ENCODE measurements at regions not wholly inside any gene's neighbourhood (a gene's known extent, or its start where the extent isn't known, plus 50 kb on each side); places are given as distances from the start of the nearest gene placed in this dataset.

DNA sequence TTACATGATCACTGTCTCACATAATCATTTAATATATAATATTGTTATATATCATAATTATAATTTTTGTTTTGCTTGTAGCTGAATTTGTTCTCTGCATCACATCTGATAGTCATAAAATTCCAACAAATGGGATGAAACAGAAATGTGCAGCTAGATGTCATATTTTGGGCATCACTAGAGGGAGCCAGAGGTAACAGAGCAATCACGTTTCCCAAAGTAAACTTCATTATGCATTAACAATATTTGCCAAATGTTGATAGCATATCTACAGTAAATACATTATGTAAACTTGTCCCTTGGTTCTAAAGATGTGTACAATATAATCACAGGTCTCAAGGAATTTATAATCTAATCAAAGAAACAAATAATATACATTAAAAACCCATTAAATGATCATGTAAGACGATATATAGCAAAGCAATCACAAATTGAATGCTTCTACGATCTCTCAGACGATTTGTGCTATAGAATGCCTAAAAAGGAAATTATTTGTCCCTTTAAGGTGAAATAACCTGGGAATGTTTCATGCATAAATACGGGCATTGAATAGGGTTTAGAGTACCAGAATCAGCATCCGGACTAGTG lies 234.2 kb upstream of the MCTP2 start:
- H3K4me3 Mint-ChIP-seq (ENCODE audit: unreplicated experiment), result no peak overlapping the region
- H3K27me3 Mint-ChIP-seq (ENCODE audit: low read depth, unreplicated experiment), result no peaks in the 10 kb centered on the region
- peaks cover 6% of the 10 kb centered on the region for H3K4me1 Mint-ChIP-seq (ENCODE audit: low read depth, unreplicated experiment)
- no peaks in the 10 kb centered on the region for H3K9me3 ChIP-seq (ENCODE audit: insufficient read depth, low read depth, low read length)
- no peak overlapping the region for H3K4me3 ChIP-seq (ENCODE audit: insufficient read depth, low read depth, low read length)
- H3K36me3 ChIP-seq (ENCODE audit: insufficient read depth, low read length), result no peaks in the 10 kb centered on the region
- no peak overlapping the region for H2AFZ ChIP-seq (ENCODE audit: low read depth, low read length)
- TF ChIP-seq, protein P1, sequence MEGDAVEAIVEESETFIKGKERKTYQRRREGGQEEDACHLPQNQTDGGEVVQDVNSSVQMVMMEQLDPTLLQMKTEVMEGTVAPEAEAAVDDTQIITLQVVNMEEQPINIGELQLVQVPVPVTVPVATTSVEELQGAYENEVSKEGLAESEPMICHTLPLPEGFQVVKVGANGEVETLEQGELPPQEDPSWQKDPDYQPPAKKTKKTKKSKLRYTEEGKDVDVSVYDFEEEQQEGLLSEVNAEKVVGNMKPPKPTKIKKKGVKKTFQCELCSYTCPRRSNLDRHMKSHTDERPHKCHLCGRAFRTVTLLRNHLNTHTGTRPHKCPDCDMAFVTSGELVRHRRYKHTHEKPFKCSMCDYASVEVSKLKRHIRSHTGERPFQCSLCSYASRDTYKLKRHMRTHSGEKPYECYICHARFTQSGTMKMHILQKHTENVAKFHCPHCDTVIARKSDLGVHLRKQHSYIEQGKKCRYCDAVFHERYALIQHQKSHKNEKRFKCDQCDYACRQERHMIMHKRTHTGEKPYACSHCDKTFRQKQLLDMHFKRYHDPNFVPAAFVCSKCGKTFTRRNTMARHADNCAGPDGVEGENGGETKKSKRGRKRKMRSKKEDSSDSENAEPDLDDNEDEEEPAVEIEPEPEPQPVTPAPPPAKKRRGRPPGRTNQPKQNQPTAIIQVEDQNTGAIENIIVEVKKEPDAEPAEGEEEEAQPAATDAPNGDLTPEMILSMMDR (IDR thresholded peaks at IDR 0.05; ENCODE audit: insufficient read depth, low read depth, low read length), result peak; percentile 83
- no peak for TF ChIP-seq EZH2 (IDR thresholded peaks at IDR 0.05; ENCODE audit: insufficient read depth, low read length)
- H3K9ac ChIP-seq (ENCODE audit: low read length), result no peak overlapping the region
- no peaks in the 10 kb centered on the region for H3K4me1 ChIP-seq (ENCODE audit: insufficient read depth, low read length)
- H3K27me3 ChIP-seq (ENCODE audit: insufficient read depth, low read length), result peaks cover 5% of the 10 kb centered on the region
- H3K27ac Mint-ChIP-seq (ENCODE audit: unreplicated experiment), result no peak overlapping the region
- H3K9me3 Mint-ChIP-seq (ENCODE audit: unreplicated experiment), result no peaks in the 10 kb centered on the region
- no peak for DNase-seq (ENCODE audit: low read depth)
- no peak overlapping the region for H3K4me2 ChIP-seq (ENCODE audit: low read length)
- no peaks in the 10 kb centered on the region for H3K36me3 Mint-ChIP-seq (ENCODE audit: low read depth, unreplicated experiment)
- no peak overlapping the region for H3K27ac ChIP-seq (ENCODE audit: low read depth, low read length)
- H3K79me2 ChIP-seq (ENCODE audit: insufficient read depth, low read length), result no peaks in the 10 kb centered on the region
- peak; percentile 92 for FAIRE-seq
- no peaks in the 10 kb centered on the region for H4K20me1 ChIP-seq (ENCODE audit: insufficient read depth, low read length)

- FAIRE-seq (no peak), DNase-seq (ENCODE audit: low read depth) (no peak)
- H2AFZ ChIP-seq (ENCODE audit: low read depth, low read length), result no peak overlapping the region
- Mint-ChIP-seq H3K4me1 (ENCODE audit: low read depth, unreplicated experiment) (no peaks in the 10 kb centered on the region), H3K9me3 (ENCODE audit: unreplicated experiment) (no peaks in the 10 kb centered on the region), H3K4me3 (ENCODE audit: unreplicated experiment) (no peak overlapping the region), H3K27me3 (ENCODE audit: low read depth, unreplicated experiment) (peaks cover 4% of the 10 kb centered on the region), H3K36me3 (ENCODE audit: low read depth, unreplicated experiment) (no peaks in the 10 kb centered on the region), H3K27ac (ENCODE audit: unreplicated experiment) (no peak overlapping the region)
- H3K9me3 ChIP-seq (ENCODE audit: insufficient read depth, low read depth, low read length), result no peaks in the 10 kb centered on the region
- H3K79me2 ChIP-seq (ENCODE audit: insufficient read depth, low read length), result no peaks in the 10 kb centered on the region
- H3K27ac ChIP-seq (ENCODE audit: low read depth, low read length), result no peak overlapping the region
- peaks cover 4% of the 10 kb centered on the region for H3K27me3 ChIP-seq (ENCODE audit: insufficient read depth, low read length)
- no peaks in the 10 kb centered on the region for H3K36me3 ChIP-seq (ENCODE audit: insufficient read depth, low read length)
- H3K4me1 ChIP-seq (ENCODE audit: insufficient read depth, low read length), result no peaks in the 10 kb centered on the region
- TF ChIP-seq, protein P1 (IDR thresholded peaks at IDR 0.05; ENCODE audit: insufficient read depth, low read depth, low read length), result no peak
- no peak for TF ChIP-seq EZH2 (IDR thresholded peaks at IDR 0.05; ENCODE audit: insufficient read depth, low read length)
- no peak overlapping the region for H3K9ac ChIP-seq (ENCODE audit: low read length)
- H3K4me3 ChIP-seq (ENCODE audit: insufficient read depth, low read depth, low read length), result no peak overlapping the region
- no peaks in the 10 kb centered on the region for H4K20me1 ChIP-seq (ENCODE audit: insufficient read depth, low read length)
- H3K4me2 ChIP-seq (ENCODE audit: low read length), result no peak overlapping the region
These were observed 241.8 kb upstream of the MCTP2 start for GRCh38 chr15:93989440-93989998.

GRCh38 chr15:93987068-93987467 lies 244.3 kb upstream of the MCTP2 start:
- H3K9me3 Mint-ChIP-seq (ENCODE audit: unreplicated experiment), result no peaks in the 10 kb centered on the region

More at GRCh38 chr15:93987068-93987467, 244.3 kb upstream of the MCTP2 start:
- no peaks in the 10 kb centered on the region for H4K20me1 ChIP-seq (ENCODE audit: insufficient read depth, low read length)
- H3K4me3 Mint-ChIP-seq (ENCODE audit: unreplicated experiment), result no peak overlapping the region
- peaks cover 4% of the 10 kb centered on the region for H3K27me3 Mint-ChIP-seq (ENCODE audit: low read depth, unreplicated experiment)
- FAIRE-seq (no peak), DNase-seq (ENCODE audit: low read depth) (no peak)
- H2AFZ ChIP-seq (ENCODE audit: low read depth, low read length), result no peak overlapping the region
- H3K9ac ChIP-seq (ENCODE audit: low read length), result no peak overlapping the region
- H3K27me3 ChIP-seq (ENCODE audit: insufficient read depth, low read length), result peaks cover 4% of the 10 kb centered on the region
- H3K4me1 ChIP-seq (ENCODE audit: insufficient read depth, low read length), result no peaks in the 10 kb centered on the region
- TF ChIP-seq EZH2 (IDR thresholded peaks at IDR 0.05; ENCODE audit: insufficient read depth, low read length), result no peak
- TF ChIP-seq, protein P1 (IDR thresholded peaks at IDR 0.05; ENCODE audit: insufficient read depth, low read depth, low read length), result no peak
- H3K36me3 ChIP-seq (ENCODE audit: insufficient read depth, low read length), result no peaks in the 10 kb centered on the region
- H3K9me3 ChIP-seq (ENCODE audit: insufficient read depth, low read depth, low read length), result no peaks in the 10 kb centered on the region
- no peaks in the 10 kb centered on the region for H3K4me1 Mint-ChIP-seq (ENCODE audit: low read depth, unreplicated experiment)
- H3K36me3 Mint-ChIP-seq (ENCODE audit: low read depth, unreplicated experiment), result no peaks in the 10 kb centered on the region
- H3K79me2 ChIP-seq (ENCODE audit: insufficient read depth, low read length), result no peaks in the 10 kb centered on the region
- H3K27ac ChIP-seq (ENCODE audit: low read depth, low read length), result no peak overlapping the region
- no peak overlapping the region for H3K27ac Mint-ChIP-seq (ENCODE audit: unreplicated experiment)
- H3K4me2 ChIP-seq (ENCODE audit: low read length), result no peak overlapping the region
- no peak overlapping the region for H3K4me3 ChIP-seq (ENCODE audit: insufficient read depth, low read depth, low read length)
